DMS153 treated with DMSO at 0.1 percent for 48 hours (cell line): ENCODE measurements at regions not wholly inside any gene's neighbourhood (a gene's known extent, or its start where the extent isn't known, plus 50 kb on each side); places are given as distances from the start of the nearest gene placed in this dataset.

Experiments
- DNase-seq: peaks from one replicate; lab custom pipeline; 2025; ENCODE audit not compliant: unreplicated experiment; lab: John Stamatoyannopoulos, UW

DNA sequence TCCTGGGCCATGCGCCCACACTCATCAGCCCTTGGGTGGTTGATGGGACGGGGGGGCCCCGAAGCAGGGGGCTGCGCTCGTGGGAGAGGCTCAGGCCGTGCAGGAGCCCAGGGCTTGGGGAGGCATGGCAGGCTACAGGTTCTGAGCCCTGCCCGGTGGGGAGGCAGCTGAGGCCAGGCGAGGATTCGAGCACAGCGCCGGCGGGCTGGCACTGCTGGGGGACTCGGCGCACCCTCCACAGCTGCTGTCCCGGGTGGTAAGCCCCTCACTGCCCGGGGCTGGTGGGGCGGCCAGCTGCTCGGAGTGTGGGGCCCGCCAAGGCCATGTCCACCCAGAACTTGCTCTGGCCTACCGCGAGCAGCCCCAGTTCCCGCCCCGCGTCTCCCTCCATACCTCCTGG is 295.8 kb upstream of the SEL1L start:
- no peak for DNase-seq

GRCh38 chr14:81831128-81831820 is 297.6 kb upstream of the SEL1L start:
- no peak for DNase-seq

GRCh38 chr14:81834308-81834707 is 300.7 kb upstream of the SEL1L start:
- no peak for DNase-seq

DNA sequence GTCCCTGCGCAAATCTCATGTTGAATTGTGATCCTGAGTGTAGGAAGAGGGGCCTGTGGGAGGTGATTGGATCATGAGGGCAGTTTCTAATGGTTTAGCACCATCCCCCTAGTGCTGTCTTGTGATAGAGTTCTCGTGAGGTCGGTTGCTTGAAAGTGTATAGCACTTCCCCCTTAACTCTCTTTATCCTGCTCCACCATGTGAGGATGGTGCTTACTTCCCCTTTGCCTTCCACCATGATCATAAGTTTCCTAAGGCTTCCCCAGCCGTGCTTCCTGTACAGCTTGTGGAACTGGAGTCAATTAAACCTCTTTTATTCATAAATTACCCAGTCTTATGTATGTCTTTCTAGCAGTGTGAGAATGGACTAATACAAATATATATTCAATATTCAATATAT is 303.7 kb upstream of the SEL1L start:
- DNase-seq = no peak

- no peak for DNase-seq
Observed at GRCh38 chr14:81839056-81839455, 305.4 kb upstream of the SEL1L start.

DNA sequence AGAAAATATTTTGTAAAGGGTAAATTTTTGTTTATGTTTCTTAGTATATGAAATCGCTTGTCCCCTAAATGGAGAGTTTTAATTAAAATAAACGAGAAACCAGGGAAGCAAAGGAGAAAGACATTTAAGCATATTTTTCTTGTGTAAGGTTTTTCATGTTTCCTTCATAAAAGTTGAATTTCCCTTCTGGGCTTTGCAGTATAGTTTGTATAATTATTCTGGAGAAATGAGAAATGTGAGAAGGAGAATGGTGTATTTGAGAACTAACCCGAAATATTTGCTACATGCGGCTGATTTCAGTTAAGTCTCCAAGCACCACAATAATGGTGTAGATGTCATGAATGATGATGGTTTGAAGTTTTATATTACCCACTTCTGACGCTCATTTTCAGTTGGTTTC is 307.7 kb upstream of the SEL1L start:
- no peak for DNase-seq

DNA sequence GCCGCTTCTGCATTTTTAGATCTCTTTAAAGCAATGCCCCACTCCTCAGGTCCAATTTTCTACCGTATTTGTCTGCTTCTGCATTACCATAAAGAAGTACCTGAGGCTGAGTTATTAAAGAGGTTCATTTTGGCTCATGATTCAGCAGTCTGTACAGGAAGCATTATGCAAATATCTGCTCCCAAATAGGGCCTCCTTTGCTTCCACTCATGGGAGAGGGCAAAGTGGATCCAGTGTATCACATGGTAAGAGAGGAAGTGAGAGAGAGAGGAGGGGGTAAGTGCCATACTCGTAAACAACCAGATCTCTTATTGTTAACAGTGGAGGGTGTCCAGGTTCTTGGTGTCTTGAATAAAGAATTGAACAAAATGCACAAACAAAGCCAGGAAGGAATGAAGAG is 316.1 kb upstream of the SEL1L start:
- no peak for DNase-seq

DNA sequence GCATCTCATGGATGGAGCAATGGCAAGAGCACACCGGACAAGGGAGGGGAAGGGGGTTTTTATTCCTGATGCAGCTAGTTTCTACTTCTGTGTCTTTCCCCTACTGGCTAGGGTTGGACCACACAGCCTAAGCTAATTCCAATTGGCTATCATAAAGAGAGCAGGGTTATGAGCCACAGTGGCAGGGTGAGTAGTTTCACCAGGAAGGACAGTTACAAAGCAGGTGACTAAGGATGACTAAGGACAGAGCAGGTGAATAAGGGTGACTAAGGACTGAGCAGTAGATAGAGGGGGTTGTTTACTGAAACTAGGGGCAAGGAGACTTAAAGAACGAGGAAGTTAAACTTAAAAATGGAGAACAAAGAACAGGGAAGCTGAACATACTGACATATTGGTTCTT is 321.4 kb upstream of the SEL1L start:
- no peak for DNase-seq

- no peak for DNase-seq
Observed at GRCh38 chr14:81859046-81859445, 325.4 kb upstream of the SEL1L start.

GRCh38 chr14:81868172-81868571 is 334.5 kb upstream of the SEL1L start:
- DNase-seq = no peak

DNA sequence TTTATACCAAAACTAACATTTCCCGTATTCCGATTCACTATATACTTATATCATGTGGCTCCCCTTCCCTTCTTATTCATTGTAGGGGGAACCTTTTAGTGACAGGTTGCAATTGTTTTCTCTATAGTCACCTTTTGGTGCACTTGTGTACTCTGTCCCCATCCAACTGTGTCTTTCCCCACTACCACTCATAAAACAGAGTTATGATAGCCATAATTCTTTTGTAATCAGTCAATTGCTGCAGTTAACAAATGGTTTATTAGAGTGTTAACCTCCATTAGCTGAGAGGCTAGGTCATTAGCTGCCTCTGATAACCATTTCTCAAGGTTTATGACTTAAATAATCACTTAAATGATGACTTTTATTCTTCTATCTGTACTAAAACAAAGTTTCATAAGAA is 338.1 kb upstream of the SEL1L start:
- no peak for DNase-seq

DNA sequence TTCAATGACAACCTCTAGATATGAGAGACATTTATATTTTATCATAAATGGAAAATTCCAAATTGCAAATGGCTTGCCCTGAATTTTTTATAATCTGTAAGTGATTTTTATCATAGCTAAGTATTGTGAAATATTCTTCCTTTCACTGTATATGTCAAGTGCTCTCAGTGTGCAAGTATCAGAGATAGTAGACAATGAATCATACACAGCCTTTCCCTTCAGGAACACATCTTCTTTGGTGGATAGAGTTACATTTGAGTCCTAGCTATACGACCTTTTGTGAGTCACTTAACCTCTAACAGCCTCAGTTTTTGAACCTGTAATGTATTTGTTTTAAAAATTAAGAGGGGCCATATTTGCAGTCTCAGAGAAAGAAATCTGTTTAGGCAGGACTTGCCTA is 350.7 kb upstream of the SEL1L start:
- no peak for DNase-seq

DNA sequence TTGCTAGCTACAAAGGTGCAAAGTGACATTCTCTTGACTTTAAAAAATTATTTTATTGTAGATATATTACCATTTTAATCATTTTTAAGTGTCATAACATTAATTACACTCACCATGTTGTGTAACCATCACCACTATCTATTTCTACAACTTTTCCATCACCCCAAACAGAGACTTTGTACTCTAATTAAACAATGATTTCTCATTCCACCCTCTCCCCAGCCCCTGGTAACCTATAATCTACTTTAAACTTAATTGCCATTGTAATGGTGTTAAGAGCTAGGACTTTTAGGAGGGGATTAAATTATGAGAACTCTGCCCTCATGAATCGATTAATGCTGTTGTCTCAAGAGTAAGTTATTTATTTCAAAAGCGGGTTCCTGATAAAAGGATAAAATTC is 352.9 kb upstream of the SEL1L start:
- DNase-seq = no peak

DNA sequence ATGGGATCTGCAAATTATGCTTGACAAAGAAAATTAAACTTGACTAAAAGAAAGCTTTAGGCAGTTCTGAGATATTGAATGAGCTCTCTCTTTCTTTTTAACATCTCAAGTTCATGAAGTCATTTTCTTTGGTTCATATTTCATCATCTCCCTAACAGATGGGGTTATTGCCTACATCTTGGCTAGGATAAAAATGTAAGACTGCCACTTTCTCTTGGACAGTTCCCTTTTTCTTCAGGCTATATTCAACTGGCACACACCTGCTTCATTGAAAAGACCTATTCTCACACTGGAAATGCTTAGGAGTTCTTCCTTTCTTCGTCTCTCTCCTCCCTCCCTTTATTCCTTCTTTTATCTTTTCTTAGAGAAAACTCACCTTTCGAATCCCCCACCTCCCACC is 355.9 kb upstream of the SEL1L start:
- DNase-seq = no peak

GRCh38 chr14:81890020-81890419 is 356.4 kb upstream of the SEL1L start:
- no peak for DNase-seq

DNA sequence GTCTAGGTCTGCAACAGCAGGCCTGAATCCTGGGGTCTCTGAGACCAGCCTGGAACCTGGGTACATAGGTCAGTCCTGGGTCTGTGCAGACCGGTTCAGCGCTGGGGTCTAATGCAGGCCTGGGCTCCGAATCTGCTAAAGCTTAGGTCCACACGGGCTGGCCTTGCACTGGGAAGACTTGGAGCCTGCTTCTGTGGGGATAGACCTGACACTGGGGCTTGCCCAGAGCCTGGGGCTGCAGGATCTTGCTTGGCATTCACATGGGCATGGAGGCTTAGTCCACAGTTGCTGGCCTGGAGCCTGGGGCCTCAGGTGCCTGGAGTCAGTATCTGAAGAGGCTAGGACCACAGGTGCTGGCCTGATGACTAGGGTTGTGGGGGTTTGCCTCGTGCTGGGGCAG is 369.8 kb upstream of the SEL1L start:
- no peak for DNase-seq

DNA sequence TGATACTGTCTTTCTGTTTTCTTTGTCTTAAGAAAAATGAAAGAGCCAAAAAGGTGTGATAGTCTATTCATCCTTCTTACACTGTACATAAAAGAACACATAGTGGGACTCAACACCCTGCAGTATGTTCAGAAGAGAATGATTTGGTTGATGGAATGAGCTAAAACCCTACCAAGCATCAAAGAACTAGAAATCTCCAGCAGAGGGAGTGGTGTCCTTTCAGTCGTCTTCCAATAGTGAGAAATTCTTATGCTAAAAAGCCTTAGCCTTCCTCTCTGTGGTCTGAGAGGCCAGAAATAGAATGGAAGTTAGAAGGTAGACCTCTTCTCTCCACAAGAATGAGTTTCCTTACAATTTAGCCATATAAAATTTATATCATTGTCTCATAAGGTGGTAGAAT is 393.4 kb upstream of the SEL1L start:
- DNase-seq = no peak

DNA sequence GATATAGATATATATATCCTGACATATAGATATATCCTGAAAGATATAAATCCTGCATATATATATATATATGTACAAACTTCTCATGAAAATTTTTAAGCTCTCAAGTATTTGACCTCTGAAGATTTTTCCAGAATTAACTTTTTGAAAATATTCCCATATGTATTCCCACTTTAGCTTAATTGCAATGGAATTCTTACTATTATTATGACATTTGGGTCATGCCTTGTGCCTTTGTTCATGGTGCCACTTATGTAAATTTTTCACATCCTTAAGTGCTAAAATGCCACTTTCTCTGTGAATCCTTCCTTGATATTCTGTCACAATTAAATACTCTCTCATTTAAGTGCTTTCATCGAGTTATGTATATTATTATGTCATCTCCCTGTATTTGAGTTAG is 398.2 kb upstream of the SEL1L start:
- no peak for DNase-seq

- no peak for DNase-seq
Observed at GRCh38 chr14:81936348-81936747, 402.7 kb upstream of the SEL1L start.

DNA sequence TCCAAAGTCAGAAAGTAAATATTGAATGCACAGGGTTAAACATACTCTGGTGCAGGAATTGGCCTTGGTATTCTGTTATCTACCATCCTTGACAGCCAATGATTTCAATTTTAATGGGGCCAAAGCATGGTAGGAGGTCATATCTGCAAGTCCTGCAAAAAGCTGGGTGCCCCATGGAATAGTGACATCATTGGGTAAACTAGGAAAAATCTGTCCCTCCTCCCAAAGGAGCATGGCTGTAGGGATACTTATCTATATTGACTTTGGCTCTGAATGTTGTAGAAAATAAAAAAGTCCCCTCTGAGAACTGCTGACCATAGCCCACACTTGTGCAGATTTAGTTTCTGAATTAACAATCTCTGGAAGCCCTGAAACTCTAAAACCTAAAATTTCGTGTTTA is 403.2 kb upstream of the SEL1L start:
- DNase-seq = no peak

GRCh38 chr14:81938341-81938740 is 404.7 kb upstream of the SEL1L start:
- DNase-seq = no peak

DNA sequence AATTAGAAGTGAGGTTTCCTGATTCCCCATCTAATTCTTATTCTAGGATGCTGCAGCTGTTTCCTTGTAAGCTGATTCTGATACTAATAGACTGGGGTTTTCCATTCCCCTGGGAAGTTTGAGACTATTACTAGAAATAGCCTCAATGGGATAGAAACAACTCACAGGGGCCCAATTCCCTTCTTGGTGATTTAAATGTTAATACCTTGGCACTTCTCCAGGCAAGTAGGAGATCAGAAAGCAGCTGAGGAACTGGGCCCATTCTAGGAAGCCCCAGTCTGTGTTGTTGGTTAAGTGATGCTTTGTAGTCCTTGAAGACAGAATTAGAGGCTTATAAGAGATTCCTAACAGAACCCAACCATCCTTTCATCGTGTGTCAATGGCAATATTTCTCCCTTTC is 407.0 kb upstream of the SEL1L start:
- no peak for DNase-seq

- DNase-seq = no peak
Observed at GRCh38 chr14:81942071-81942470, 408.4 kb upstream of the SEL1L start.

GRCh38 chr14:81946375-81946774 is 412.7 kb upstream of the SEL1L start:
- no peak for DNase-seq
